Retinal pigment epithelial cell (primary cell): ENCODE measurements at regions not wholly inside any gene's neighbourhood (a gene's known extent, or its start where the extent isn't known, plus 50 kb on each side); places are given as distances from the start of the nearest gene placed in this dataset.
A peak's percentile ranks its signal among the peaks of the same experiment; 100 is the strongest.

ENCODE experiments used
- DNase-seq: peaks from one replicate; pipeline ENCODE4 v3.0.0-alpha.2; 2010; ENCODE audit warnings: low read depth
- H3K4me3 ChIP-seq: 2 replicates; pipeline ENCODE4 v1.5.1; 2011; ENCODE audit warnings: mild to moderate bottlenecking, low read length, control low read depth, moderate library complexity
- TF ChIP-seq, protein P1 (sequence below): conservative IDR thresholded peaks from 2 replicates; pipeline ENCODE4 v1.5.1; 2011; ENCODE audit warnings: low read depth, low read length, control low read depth, inconsistent platforms

DNA sequence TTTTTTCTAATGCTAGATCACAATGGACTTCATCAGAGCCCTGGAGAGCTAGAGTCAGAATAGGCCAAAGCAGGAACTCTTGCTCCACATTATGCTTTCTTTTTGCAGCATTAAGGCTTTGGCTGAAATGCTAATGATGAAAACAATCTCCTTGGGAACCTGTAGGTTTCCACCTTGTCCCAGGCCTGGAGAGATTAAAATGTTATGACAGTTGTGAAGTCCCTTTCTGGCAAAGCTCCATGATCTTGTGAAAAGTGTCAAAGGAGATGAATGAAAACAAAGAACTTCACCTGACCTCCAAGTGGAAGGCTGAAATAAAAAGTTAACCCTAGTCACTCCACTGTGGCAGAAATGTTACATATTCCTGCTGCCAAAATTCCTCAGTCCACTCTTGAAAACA lies 64.0 kb upstream of the LRRC1 start:
- DNase-seq: peak; percentile 75
- TF ChIP-seq, protein P1, sequence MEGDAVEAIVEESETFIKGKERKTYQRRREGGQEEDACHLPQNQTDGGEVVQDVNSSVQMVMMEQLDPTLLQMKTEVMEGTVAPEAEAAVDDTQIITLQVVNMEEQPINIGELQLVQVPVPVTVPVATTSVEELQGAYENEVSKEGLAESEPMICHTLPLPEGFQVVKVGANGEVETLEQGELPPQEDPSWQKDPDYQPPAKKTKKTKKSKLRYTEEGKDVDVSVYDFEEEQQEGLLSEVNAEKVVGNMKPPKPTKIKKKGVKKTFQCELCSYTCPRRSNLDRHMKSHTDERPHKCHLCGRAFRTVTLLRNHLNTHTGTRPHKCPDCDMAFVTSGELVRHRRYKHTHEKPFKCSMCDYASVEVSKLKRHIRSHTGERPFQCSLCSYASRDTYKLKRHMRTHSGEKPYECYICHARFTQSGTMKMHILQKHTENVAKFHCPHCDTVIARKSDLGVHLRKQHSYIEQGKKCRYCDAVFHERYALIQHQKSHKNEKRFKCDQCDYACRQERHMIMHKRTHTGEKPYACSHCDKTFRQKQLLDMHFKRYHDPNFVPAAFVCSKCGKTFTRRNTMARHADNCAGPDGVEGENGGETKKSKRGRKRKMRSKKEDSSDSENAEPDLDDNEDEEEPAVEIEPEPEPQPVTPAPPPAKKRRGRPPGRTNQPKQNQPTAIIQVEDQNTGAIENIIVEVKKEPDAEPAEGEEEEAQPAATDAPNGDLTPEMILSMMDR: no peak
- H3K4me3 ChIP-seq: no peak overlapping the region

DNA sequence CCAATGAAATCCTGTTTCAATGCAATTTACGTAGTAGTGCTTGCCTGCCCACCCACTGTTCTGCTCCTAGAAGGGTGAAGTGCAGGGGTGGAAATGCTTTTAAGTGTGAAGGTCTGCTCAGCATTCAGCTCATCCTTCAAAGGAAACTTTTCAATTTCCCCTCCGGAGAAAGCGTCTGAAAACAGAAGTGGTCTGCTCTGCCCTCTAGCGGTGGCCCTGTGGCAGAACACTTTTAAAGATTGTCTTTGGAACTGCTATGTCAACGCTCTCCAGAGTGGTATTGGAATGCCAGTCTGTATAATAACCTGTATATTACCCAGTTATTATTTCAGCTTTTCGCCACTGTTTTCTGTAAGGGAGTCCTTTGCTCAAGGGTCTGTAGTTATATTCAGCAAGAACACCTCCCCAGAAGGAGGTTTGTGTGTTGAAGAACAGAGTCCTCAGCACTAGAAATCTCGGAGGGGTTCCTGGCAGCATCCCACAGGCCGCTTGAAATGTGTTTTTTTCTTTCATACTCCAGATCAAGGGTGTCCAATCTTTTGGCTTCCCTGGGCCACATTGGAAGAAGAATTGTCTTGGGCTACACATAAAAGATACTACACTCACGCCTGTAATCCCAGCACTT lies 63.1 kb upstream of the KLHL31 start:
- TF ChIP-seq, protein P1: peak; percentile 80

DNA sequence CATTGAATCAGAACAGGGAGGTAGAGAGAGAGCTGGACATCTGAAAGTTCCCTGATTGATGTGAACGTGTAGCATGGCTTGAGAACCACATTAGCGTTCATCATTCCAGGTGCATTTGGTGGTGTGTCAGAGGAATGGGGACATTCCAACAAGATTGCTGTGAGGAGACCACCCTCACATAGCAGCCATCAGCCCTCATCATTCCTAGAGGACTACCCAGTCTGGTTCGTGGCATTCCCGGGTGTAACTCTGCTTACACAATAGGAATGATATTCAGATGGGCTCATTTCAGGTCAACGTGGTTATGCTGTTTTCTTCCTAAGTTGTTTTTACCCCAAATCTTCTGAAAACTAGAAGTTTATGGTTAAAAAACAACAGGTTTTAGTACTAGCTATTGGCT lies 62.2 kb upstream of the KLHL31 start:
- TF ChIP-seq, protein P1: no peak
- no peak overlapping the region for H3K4me3 ChIP-seq
- DNase-seq: no peak

More for the DNA sequence above, 63.1 kb upstream of the KLHL31 start:
- H3K4me3 ChIP-seq: no peak overlapping the region
- DNase-seq: no peak

DNA sequence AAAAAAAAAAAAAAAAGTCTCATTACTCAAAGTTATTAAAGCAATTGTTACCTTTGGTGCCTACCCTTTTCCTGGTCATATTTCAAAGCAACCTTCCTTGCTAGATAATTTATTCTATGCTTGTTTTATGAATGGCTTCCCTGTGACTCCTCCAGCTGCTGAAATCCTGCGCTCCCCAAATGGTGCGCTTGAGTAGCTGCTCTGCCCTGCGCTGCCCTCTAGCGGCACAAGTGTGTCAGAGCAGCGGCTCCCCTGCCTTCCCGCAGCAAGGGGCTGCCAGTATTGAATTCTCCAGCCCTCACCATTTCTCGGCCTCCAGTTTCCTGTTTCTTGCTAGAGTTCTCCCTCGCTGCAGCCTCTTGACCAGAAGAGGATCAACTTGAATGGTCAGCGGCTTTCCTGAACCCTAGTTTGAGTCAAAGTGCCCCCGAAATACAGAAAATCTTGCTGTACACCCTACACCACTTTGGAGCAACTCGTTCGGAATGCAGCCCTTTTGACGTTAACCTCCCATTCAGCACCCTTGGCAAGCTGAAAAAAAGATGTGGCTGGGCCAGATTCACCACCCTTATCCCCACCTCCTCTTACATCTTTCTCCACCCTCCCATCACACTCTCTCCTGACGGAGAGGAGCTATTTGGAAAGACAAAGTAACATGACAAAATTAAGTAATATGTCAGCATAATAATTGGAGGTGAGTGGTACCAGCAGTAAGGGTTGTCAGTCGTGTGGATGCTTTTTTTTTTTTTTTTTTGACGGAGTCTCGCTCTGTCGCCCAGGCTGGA lies 60.4 kb upstream of the KLHL31 start:
- no peak for DNase-seq
- no peak overlapping the region for H3K4me3 ChIP-seq
- TF ChIP-seq, protein P1: peak; percentile 95

DNA sequence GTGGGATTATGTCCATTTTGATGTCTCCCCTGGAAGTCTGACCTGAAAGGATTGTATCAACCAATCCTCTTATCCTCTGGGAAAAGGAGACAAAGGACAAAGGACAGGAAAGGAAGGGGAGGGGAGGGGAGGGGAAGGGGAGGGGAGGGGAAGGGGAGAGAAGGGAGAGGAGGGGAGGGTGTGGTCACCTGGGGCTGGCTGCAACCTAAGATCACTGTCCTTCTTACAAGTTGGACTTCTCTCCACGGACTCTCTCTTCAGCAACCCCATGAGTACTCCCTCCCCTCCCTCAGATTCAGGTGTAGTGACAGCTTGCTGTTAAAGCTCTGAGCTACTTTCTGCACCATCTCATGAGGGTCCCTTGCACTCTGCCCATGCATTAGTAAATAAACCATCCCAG lies 58.9 kb upstream of the KLHL31 start:
- TF ChIP-seq, protein P1: no peak
- no peak overlapping the region for H3K4me3 ChIP-seq
- DNase-seq: no peak

DNA sequence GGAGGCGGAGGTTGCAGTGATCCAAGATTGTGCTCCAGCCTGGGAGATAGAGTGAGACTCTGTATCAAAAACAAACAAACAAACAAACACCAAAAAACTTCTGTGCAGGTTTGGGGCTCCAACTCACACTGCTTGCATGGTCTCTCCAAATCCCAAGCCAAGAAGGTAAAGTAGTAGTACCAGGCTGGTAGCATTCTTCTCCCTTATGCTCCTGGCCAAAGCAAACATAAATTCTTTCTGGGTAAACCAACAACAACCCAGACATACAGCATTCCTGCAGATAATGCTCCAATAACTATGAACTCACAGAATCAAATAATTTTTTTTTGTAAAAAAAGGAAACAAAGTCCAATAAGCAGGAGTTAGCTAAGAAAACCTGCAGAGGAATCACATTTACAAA lies 57.8 kb upstream of the KLHL31 start:
- TF ChIP-seq, protein P1: no peak
- H3K4me3 ChIP-seq: no peak overlapping the region
- no peak for DNase-seq

DNA sequence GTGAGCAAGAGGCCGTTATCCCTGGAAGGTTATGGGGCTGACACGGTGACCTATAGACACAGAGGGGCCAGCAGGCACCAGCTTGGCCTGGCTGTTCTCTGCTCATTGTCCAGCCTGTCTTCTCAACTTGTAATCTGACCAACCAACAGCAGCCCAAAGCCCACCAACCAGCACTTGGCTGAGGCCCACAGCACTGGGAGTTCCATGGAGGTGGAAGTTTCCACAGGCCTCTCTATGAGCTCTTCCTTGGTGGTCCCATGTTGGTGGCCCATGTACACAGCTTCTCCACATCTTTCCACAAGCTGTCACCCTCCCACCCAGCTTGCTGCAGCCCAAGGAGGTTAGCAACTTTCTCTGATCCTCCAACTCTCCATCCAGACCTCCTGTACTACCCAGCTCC lies 56.2 kb upstream of the KLHL31 start:
- TF ChIP-seq, protein P1: no peak
- no peak for DNase-seq
- H3K4me3 ChIP-seq: no peak overlapping the region
